ENCODE measurements at regions not wholly inside any gene's neighbourhood (a gene's known extent, or its start where the extent isn't known, plus 50 kb on each side); places are given as distances from the start of the nearest gene placed in this dataset.

- Histone ChIP-seq H2BK120ac (ENCODE audit: low read depth, low read length, poor library complexity, severe bottlenecking) (no peak overlapping the region), H3K18ac (ENCODE audit: insufficient read length, low read depth, low read length) (no peak overlapping the region), H4K20me1 (ENCODE audit: control insufficient read depth, insufficient read depth, insufficient read length) (no peaks in the 10 kb centered on the region)
These were observed 333.4 kb downstream of the AASDHPPT start for GRCh38 chr11:106410902-106411301.

More at GRCh38 chr11:106410902-106411301, 333.4 kb downstream of the AASDHPPT start:
- Histone ChIP-seq H3K23me2 (ENCODE audit: insufficient read length, low read depth, low read length, poor library complexity, severe bottlenecking) (no peaks in the 10 kb centered on the region), H2BK12ac (ENCODE audit: insufficient read length, low read depth, low read length) (no peak overlapping the region), H2AK5ac (ENCODE audit: insufficient read length, low read length) (no peak overlapping the region), H2BK5ac (ENCODE audit: insufficient read length, low read length) (no peak overlapping the region), H2AFZ (ENCODE audit: low read length) (no peak overlapping the region), H4K91ac (ENCODE audit: insufficient read length, low read depth, low read length) (no peak overlapping the region), H3T11ph (ENCODE audit: low read length) (no peak overlapping the region), H3K4me2 (ENCODE audit: insufficient read depth, insufficient read length, low read length) (no peak overlapping the region), H2BK15ac (ENCODE audit: low read depth, low read length) (no peak overlapping the region), H3K27me3 (ENCODE audit: insufficient read depth, low read length) (no peaks in the 10 kb centered on the region), H3K23ac (ENCODE audit: insufficient read length, low read depth, low read length) (no peak overlapping the region), H4K5ac (ENCODE audit: insufficient read length, low read depth, low read length) (no peak overlapping the region), H3K4me1 (ENCODE audit: insufficient read depth, low read length) (no peaks in the 10 kb centered on the region; the same call in 1 of the 2 replicates), H3K79me1 (ENCODE audit: insufficient read depth, low read depth, low read length, poor library complexity, severe bottlenecking) (no peaks in the 10 kb centered on the region), H2BK20ac (ENCODE audit: low read depth, low read length, poor library complexity, severe bottlenecking) (no peak overlapping the region), H3K9ac (ENCODE audit: extremely low read depth, insufficient read length, low read length) (no peak overlapping the region), H3K79me2 (ENCODE audit: insufficient read depth, low read length) (no peaks in the 10 kb centered on the region), H4K8ac (replicated peaks; ENCODE audit: insufficient read length, low read depth, low read length) (no peak overlapping the region), H3K27ac (ENCODE audit: insufficient read length, low read depth, low read length) (no peak overlapping the region), H3K9me3 (ENCODE audit: control insufficient read depth, low read depth, low read length) (no peaks in the 10 kb centered on the region), H3K14ac (ENCODE audit: insufficient read depth, low read length) (no peak overlapping the region), H3K4ac (ENCODE audit: low read depth, low read length) (no peak overlapping the region), H3K56ac (ENCODE audit: insufficient read length, low read depth, low read length) (no peak overlapping the region)
- H3K4me3 Mint-ChIP-seq: no peak overlapping the region
- WGBS (ENCODE audit: extremely low coverage, insufficient read length, low lambda C conversion rate): no CpG with 5 or more reads among the region's 1 CpG
- DNase-seq: no peak
- H3K4me1 Mint-ChIP-seq: peaks cover 0 to 6% of the 10 kb centered on the region in 2 experiments; a peak in 2 of 4 replicates
- no peaks in the 10 kb centered on the region for H3K27me3 Mint-ChIP-seq (ENCODE audit: low read depth)
- H3K27ac Mint-ChIP-seq: no peak overlapping the region; a peak in 1 of 7 replicates
- no peaks in the 10 kb centered on the region; a peak in 1 of 5 replicates for H3K9me3 Mint-ChIP-seq
- no peaks in the 10 kb centered on the region for H3K36me3 Mint-ChIP-seq (ENCODE audit: insufficient read depth in 1 of 3, low read depth in 3 of 3)
- TF ChIP-seq CTCF (conservative IDR thresholded peaks at IDR 0.05): no peak

Data from H9 (cell line).